Retinal pigment epithelial cell (primary cell): ENCODE measurements at regions not wholly inside any gene's neighbourhood (a gene's known extent, or its start where the extent isn't known, plus 50 kb on each side); places are given as distances from the start of the nearest gene placed in this dataset.

ENCODE experiments used
- DNase-seq: peaks from one replicate; pipeline ENCODE4 v3.0.0-alpha.2; 2010; ENCODE audit warnings: low read depth
- H3K4me3 ChIP-seq: 2 replicates; pipeline ENCODE4 v1.5.1; 2011; ENCODE audit warnings: mild to moderate bottlenecking, low read length, control low read depth, moderate library complexity
- CTCF ChIP-seq: conservative IDR thresholded peaks from 2 replicates; pipeline ENCODE4 v1.5.1; 2011; ENCODE audit warnings: low read depth, low read length, control low read depth, inconsistent platforms

DNA sequence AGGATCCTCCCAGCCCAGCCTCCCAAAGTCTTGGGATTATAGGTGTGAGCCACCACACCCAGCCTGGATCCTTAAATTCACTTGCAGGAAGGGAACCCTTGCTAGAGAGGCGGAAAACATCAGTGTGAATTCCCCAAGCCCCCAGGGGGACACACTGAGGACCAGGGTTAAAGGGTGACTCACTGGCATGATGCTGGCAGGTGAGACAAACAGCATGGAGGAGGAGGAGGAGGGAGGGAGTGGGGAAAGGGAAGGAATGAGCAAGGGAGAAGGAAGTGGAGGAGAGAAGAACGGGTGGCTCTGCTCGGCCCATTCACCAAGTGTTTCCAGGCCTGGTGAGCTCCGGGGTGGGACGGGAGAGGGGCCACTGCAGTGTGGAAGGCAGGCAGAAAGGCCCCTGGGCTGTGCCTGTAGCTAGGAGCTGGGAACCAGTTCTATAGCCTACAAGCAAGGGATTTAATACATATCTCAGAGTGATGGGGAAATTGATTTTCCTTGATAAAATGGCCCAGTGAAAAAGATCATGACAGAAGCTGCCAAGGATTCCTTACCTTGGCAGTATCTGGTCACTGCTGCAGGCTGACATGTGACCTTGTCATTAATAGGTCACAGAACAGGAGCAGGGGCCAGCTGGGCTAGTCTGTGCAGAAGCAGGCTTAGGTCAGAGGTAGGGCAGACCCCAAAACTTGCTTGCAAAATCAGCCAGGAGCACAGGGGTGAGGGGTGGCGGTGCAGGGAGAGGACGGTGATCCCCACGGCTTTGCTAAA, 370.2 kb downstream of the SHANK2 start:
- DNase-seq = no peak
- no peak for TF ChIP-seq CTCF
- no peak overlapping the region for H3K4me3 ChIP-seq

DNA sequence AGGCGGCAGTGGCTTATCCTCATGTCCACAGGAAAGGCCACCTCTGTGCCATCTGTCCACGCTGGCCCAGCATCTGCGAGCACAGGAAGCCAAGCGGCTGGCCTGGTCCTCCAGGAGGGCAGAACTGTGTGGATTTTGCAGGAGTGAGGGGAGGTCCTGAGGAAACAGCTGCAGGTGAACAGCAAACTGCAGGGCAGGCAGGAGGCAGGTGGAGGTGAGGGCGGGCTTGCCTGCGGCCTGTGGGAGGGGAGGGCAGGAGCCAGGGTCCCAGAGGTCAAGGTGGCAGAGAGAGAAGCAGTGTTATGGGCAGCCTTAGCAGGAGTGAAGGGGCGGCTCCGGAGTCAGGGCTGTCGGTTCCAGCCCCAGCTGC, 369.7 kb downstream of the SHANK2 start:
- H3K4me3 ChIP-seq = no peak overlapping the region
- TF ChIP-seq CTCF = no peak
- no peak for DNase-seq

GRCh38 chr11:70883323-70883940, 368.9 kb downstream of the SHANK2 start:
- H3K4me3 ChIP-seq = no peak overlapping the region
- TF ChIP-seq CTCF = no peak
- no peak for DNase-seq

GRCh38 chr11:70883973-70884623, 368.3 kb downstream of the SHANK2 start:
- TF ChIP-seq CTCF = no peak
- no peak for DNase-seq
- H3K4me3 ChIP-seq = no peak overlapping the region

DNA sequence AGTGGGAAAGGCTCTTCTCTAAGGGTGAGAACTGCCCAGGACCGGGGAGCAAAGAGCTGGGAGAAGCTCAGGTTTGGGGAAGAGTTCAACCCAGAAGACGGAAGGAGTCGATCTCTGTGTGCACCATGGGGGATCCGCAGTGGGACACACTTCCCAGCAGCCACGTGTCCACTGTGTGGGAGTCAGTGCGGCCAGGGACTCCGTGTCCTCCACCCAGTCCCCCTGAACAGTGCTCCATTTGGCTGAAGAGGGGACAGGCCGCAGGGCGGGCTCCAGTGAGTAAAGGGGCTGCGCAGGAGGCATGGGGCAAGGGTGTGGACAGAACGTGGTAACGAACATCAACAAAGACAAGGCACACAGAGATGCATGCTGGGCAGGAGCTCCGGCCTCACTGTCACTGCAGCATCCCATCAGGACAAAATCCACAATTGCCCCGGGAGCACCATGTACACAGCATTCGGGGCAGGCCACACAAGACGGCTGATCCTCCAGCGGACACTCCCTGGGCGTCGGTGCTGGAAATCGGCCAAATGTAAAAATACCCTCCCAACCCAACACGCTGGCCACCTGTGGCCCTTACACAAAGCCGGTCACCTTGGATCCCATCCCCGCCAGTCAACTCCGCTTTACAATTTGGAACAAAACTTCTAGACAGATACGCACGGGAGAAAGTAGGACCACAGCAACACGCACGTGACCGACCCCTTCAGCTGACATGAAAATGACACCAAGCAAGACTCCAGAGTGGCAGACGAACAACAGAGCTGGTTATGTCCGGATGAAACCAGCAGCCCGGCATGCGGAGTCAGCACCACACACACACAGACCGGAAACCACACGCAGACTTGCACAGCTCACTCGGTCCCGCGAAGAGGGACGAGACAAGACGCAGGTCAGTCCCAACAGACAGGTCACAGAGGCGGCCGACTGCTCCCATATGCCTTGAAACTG, 366.8 kb downstream of the SHANK2 start:
- DNase-seq = no peak
- no peak overlapping the region for H3K4me3 ChIP-seq
- TF ChIP-seq CTCF = no peak

DNA sequence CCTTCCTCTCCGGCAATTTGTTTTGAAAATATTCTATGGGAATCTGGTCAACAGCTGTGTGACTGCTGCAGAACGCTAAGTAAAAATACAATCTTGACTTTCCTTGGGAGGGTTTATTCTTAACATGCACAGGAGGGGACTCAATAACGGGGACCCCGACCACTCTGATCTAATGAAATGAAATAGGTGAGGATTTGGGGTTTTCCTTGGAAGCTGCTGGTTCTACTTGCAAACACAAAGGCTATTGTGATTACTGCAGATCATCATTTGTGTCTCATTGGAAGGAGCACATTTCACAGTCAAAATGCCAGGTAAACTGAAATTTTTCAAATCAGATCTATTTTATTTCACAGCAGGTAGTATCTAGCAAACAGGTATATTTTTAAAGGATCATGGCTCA, 366.1 kb downstream of the SHANK2 start:
- TF ChIP-seq CTCF = no peak
- no peak overlapping the region for H3K4me3 ChIP-seq
- DNase-seq = no peak
